Astrocyte of the hippocampus (primary cell): ENCODE measurements at regions not wholly inside any gene's neighbourhood (a gene's known extent, or its start where the extent isn't known, plus 50 kb on each side); places are given as distances from the start of the nearest gene placed in this dataset.
"Not testable (repeated sequence)": the region's sequence is repeated elsewhere in the genome, so short reads cannot be mapped to it uniquely, and the experiment has no call there.

Experiments
- DNase-seq: peaks from one replicate; pipeline ENCODE4 v3.0.0; 2011; ENCODE audit warnings: low read depth, low spot score

GRCh38 chr12:60487284-60487683 is 891.5 kb downstream of the SLC16A7 start:
- DNase-seq = no peak

GRCh38 chr12:60489071-60489470 is 893.2 kb downstream of the SLC16A7 start:
- no peak for DNase-seq

DNA sequence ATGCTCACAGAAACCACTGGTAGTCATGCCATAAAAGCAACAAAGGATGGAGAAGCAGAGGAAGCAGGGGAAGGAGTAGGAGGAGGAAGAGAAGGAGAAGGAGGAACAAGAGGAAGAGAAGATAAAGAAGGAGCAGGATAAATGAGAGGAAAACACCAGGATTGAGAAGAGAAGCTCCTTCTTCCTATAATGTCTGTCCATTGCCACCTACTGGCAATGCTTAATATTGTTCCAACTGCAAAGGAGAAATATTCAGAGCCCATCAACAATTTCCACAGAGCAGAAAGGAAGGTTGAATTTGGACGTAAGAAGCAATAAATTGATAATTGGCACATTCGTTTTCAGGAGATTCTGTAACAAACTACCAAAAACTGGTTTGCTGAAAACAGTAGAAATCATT is 898.4 kb downstream of the SLC16A7 start:
- peak; percentile 66 for DNase-seq

GRCh38 chr12:60498656-60499055 is 902.8 kb downstream of the SLC16A7 start:
- no peak for DNase-seq

DNA sequence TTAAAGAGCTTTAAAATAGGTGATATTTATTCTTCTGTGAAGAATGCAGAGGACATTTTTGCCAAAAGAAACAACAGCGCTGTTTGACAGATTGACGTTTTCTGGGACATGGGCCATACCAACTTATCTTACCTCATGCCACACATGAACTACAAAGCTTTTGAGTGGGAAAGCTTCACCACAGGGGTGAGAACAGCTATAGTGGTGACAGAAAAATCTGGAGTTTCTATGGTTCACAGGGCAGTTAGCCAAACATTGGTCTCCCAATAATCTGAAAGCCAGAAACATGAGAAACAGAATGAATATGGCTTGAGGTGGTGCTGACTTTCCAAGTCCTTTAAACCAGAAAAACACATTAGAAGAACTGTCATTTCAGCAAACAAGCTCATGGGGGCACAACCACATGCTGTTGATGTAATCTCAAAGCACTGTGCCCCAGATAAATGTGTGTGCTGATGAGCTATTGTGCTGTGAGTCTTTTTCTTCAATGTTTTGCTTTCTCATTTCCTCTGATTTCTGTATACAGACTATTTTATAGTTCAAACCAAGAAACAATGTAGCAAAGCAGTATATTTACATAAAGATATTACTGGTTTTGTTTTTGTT is 905.4 kb downstream of the SLC16A7 start:
- DNase-seq = peak; percentile 97

GRCh38 chr12:60522684-60523400 is 927.0 kb downstream of the SLC16A7 start:
- peak; percentile 73 for DNase-seq

GRCh38 chr12:60529261-60529660 is 933.4 kb downstream of the SLC16A7 start:
- DNase-seq = no peak

DNA sequence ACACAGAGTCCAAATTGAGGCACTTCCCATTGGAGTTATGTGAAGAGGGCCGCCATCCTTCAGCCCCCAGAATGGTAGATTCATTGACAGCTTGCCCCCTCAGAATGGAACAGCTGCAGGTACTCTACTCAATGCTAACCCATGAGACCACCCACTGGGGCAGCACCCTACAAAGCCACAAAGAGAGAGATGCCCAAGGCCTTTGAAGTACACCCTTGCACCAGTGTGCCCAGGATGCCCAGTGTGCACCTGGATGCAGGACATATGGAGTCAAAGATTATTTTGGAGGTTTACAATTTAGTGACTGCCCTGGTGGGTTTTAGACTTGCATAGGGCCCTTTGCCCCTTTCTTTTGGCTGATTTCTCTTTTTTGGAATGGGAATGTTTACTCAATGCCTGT is 933.9 kb downstream of the SLC16A7 start:
- DNase-seq = no peak

- DNase-seq = no peak
Observed at GRCh38 chr12:60535363-60535762, 939.5 kb downstream of the SLC16A7 start.

DNA sequence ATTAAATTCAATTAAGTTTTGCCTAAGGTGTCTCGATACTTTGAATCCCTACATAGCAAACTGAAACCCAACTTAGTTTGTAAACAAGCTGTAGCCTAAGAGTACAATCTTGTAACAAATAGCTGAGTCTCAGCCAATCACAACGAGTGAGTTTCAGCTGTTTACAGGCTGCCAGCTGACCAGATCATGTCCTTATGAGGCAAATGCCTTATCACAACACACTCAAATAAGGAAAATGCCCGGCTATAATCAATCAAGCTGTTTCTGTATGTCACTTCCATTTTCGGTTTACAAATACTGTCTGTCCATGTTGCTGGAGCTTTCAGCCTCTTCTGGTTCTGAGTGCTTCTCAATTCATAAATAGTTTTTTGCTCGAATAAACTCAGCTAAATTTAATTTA is 943.8 kb downstream of the SLC16A7 start:
- DNase-seq = no peak

GRCh38 chr12:60568914-60569313 is 973.1 kb downstream of the SLC16A7 start:
- DNase-seq = no peak

DNA sequence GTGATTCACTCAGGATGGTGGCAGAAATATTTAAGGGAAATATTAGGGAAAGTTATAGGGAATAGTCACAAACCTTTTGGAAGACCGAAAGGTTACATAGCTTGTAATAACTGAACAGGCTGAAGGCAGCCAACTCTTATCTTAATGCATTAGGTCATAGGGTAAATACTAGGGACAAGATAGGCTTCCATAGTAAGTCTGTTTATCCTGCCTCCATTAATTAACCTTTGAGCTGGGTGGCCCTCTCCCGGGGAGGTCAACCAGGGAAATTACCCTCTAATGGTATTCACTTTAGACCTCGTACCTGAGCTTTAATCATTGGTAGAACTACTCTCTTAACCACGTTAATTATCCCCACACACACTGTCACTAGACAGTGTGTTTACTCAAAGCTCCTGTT is 981.8 kb downstream of the SLC16A7 start:
- no peak for DNase-seq

DNA sequence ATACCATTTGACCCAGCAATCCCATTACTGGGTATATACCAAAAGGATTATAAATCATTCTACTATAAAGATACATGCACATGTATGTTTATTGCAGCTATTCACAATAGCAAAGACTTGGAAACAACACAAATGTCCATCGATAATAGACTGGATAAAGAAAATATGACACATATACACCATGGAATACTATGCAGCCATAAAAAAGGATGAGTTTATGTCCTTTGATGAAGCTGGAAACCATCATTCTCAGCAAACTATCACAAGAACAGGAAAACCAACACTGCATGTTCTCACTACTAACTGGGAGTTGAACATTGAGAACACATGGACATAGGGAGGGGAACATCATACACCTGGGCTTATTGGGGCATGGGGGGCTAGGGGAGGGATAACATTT is 991.8 kb downstream of the SLC16A7 start:
- DNase-seq = not testable (repeated sequence)

DNA sequence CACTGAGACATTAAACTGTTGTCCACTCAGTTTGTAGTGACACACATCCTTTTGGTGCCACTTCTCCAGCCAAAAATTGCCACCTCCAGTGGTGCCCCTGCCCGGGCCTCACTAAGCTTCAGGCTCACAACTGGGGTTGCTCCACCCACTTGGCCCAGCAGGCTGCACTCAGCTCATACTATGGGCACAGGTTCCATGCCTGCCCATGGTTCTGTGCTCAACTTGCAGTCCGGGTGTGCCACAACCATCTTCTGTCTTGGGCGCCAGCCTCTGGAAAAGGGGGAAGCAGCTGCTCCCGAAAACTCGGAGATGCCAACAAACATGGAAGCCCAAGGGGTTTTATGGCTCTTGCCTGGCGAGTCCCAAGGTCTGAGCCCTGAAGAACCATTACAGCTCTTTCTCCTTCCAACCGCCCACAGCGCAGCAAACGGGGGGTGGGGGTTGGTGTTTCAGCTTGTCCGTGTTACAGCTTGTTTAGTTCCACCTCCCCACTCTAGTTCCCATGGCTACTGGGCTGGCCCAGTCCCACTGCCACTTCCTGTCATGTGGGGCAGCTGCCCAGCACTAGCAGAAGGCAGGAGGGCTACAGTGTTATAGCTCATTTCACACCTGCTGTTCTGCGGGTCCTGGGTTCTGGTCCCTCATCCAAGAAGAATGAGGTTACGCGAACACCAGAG is 998.3 kb downstream of the SLC16A7 start:
- DNase-seq = no peak

DNA sequence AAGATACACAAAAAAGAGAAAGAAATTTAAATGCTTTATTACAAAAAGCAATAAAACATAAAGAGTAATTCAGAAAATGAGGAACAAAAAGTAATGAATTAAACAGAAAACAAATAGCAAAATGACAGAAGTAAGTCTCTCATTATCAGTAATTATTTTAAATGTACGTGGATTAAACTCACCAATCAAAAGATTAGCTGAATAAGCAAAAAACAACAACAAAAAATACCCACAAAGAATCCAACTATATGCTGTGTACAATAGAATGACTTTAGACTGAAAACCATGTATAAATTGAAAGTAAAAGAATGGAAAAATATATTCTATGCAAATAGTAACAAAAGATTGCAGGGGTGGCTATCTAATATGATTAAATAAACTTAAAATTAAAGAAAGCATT is 1006.8 kb downstream of the SLC16A7 start:
- no peak for DNase-seq

DNA sequence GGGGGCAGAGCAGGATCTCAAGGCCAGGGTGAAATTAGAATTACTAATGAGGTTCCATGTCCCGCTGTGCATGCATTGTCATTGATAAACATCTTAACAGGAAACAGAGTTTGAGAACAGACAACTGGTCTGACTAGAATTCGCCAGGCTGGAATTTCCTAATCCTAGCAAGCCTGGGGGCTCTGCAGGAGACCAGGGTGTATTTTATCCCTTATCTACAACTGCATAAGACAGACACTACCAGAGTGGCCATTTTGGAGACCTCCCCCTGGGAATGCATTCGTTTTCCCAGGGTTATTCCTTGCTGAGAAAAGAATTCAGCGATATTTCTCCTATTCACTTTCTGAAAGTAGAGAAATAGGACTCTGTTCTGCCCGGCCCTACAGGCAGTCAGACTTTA is 1007.6 kb downstream of the SLC16A7 start:
- DNase-seq = not testable (repeated sequence)

DNA sequence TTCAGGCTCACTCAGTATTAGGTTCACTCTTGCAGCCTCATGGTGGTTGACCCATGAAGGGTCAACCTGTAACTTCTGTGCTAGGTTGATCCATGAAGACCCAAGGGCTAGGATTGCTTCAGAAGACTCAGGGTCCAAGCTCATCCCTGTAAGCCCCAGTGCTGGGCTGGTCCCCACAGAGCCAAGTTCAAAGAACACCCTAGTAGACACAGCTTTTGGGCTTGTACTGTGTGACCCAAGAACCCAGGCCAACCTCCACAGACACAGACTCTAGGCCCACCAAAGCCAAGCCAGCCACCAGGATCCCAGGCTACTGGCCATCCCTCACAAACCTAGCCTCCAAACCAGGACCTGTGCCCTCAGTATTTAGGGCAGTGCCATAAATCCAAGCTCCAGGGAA is 1020.6 kb downstream of the SLC16A7 start:
- no peak for DNase-seq

GRCh38 chr12:60630796-60631195 is 1035.0 kb downstream of the SLC16A7 start:
- DNase-seq = no peak

- DNase-seq = no peak
Observed at GRCh38 chr12:60644076-60644475, 1048.2 kb downstream of the SLC16A7 start.

DNA sequence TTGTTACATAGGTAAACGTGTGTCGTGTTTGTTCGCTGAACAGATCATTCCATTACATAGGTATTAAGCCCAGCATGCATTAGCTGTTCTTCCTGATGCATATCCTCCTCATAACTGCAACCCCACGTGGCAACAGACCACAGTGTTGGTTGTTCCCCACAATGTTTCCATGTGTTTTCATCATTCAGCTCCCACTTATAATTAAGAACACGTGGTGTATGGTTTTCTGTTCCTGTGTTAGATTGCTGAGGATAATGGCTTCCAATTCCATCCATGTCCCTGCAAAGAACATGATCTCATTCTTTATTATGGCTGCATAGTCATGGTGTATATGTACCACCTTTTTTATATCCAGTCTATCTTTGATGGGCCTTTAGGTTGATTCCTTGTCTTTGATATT is 1071.1 kb downstream of the SLC16A7 start:
- no peak for DNase-seq

- no peak for DNase-seq
Observed at GRCh38 chr12:60672949-60673348, 1077.1 kb downstream of the SLC16A7 start.

DNA sequence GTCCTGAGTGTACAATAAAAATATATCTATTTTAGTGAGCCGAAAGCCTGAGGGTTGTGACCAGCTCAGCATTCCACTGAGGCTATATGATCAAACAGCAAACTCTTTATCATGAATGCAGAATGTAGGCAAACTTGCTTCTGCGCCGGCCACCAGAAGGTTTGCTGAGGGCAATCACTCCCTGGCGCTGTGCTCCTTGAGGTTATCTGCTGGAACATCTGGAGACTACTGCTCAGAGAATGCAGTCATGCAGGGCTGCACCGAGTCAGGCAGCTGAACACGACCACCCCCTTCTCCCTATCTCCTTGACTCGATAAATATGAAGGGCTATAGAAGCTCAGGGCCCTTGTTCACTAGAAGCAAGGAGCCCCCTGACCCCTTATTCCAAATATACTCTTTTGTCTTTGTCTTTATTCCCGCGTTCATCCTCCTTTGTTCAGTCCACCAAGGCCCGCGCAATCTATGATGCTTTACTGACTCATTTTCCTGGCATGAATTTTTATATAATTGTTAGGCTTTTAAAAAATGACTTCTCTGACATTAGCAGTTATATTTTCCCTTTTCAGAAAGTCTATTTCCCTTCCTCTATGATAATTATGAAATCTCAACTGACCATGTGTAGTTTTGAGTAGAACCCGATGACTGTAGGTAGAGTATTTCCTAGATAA is 1089.3 kb downstream of the SLC16A7 start:
- no peak for DNase-seq
